SK-N-SH (cell line): ENCODE measurements at regions not wholly inside any gene's neighbourhood (a gene's known extent, or its start where the extent isn't known, plus 50 kb on each side); places are given as distances from the start of the nearest gene placed in this dataset.

Experiments
- CTCF ChIA-PET: fragments of 300-600, 350-600 bp; formaldehyde crosslinking; extraction: SDS; loops from one replicate; lab custom pipeline; 2021; lab: Yijun Ruan, JAX
- POLR2A ChIA-PET: fragments of 350-600 bp; sonication (Branson Sonifier 250); formaldehyde crosslinking; extraction: SDS; loops from one replicate; lab custom pipeline; 2020; ENCODE audit warnings: antibody characterized with exemption, inconsistent platforms; lab: Yijun Ruan, JAX
- DNase-seq: peaks from one replicate; pipeline ENCODE4 v3.0.0; 2012
- H2AFZ ChIP-seq: fragments of 200-600 bp; sonication (generic); 2 replicates; pipeline ENCODE4 v1.8.1; 2016; ENCODE audit warnings: antibody characterized with exemption, mild to moderate bottlenecking, low read depth
- H3F3A ChIP-seq: fragments of 200-600 bp; sonication (generic); replicated peaks from 2 replicates; pipeline ENCODE3; 2016; ENCODE audit warnings: antibody characterized with exemption, mild to moderate bottlenecking; ENCODE audit not compliant: insufficient read depth
- H3K27ac ChIP-seq, 2 experiments: fragments of 200-500 bp in 1 of 2; fragments of 200-600 bp in 1 of 2; sonication (Bioruptor generic) in 1 of 2; sonication (generic), shearing (Covaris generic) in 1 of 2; 2 replicates each; pipeline versions ENCODE4 v1.5.1 to v1.6.1; 2014 to 2016; ENCODE audit warnings: low read depth in 2 of 2, inconsistent platforms in 1 of 2, low read length in 1 of 2, mild to moderate bottlenecking in 1 of 2, mixed read lengths in 1 of 2
- H3K27me3 ChIP-seq: fragments of 200-600 bp; sonication (generic), shearing (Covaris generic); 2 replicates; pipeline ENCODE4 v1.6.1; 2016; ENCODE audit warnings: mixed run types; ENCODE audit not compliant: insufficient read depth
- H3K36me3 ChIP-seq, 2 experiments: fragments of 200-500 bp in 1 of 2; fragments of 200-600 bp in 1 of 2; sonication (Bioruptor generic) in 1 of 2; sonication (generic) in 1 of 2; replicated peaks in 1 of 2; 2 replicates each; pipeline versions ENCODE3 to v1.5.1; 2014 to 2016; ENCODE audit warnings: low read length in 1 of 2, mild to moderate bottlenecking in 1 of 2; ENCODE audit not compliant: insufficient read depth in 2 of 2, control insufficient read depth in 1 of 2
- H3K4me1 ChIP-seq, 2 experiments: fragments of 200-500 bp in 1 of 2; fragments of 200-600 bp in 1 of 2; sonication (Bioruptor generic) in 1 of 2; sonication (generic), shearing (Covaris generic) in 1 of 2; 2 replicates each; pipeline versions ENCODE4 v1.5.1 to v1.6.1; 2014 to 2016; ENCODE audit warnings: low read depth in 1 of 2, low read length in 1 of 2, mixed run types in 1 of 2; ENCODE audit not compliant: insufficient read depth in 2 of 2, control insufficient read depth in 1 of 2
- H3K4me2 ChIP-seq: fragments of 200-600 bp; sonication (generic), shearing (Covaris generic); 2 replicates; pipeline ENCODE4 v1.6.1; 2017; ENCODE audit warnings: mixed run types
- H3K4me3 ChIP-seq, 2 experiments: fragments of 200-500 bp in 1 of 2; fragments of 200-600 bp in 1 of 2; sonication (Bioruptor generic) in 1 of 2; sonication (generic), shearing (Covaris generic) in 1 of 2; 2 replicates each; pipeline versions ENCODE4 v1.5.1 to v1.8.1; 2014 to 2016; ENCODE audit warnings: low read depth in 2 of 2, inconsistent platforms in 1 of 2, low read length in 1 of 2, mild to moderate bottlenecking in 1 of 2, mixed read lengths in 1 of 2, moderate library complexity in 1 of 2
- H3K79me2 ChIP-seq: fragments of 200-600 bp; sonication (generic); 2 replicates; pipeline ENCODE4 v1.8.1; 2017; ENCODE audit warnings: mild to moderate bottlenecking; ENCODE audit not compliant: insufficient read depth
- H3K9ac ChIP-seq: fragments of 200-600 bp; sonication (generic); 2 replicates; pipeline ENCODE4 v1.6.1; 2017; ENCODE audit warnings: mixed run types
- H3K9me2 ChIP-seq: fragments of 200-600 bp; sonication (generic); 2 replicates; pipeline ENCODE4 v1.6.1; 2017; ENCODE audit warnings: mixed run types
- H3K9me3 ChIP-seq: fragments of 200-600 bp; sonication (generic); 2 replicates; pipeline ENCODE4 v1.6.1; 2017; ENCODE audit warnings: mixed run types, mild to moderate bottlenecking, moderate library complexity
- H4K20me1 ChIP-seq: fragments of 200-600 bp; sonication (generic); 2 replicates; pipeline ENCODE4 v1.6.1; 2017; ENCODE audit warnings: mild to moderate bottlenecking, mixed run types; ENCODE audit not compliant: insufficient read depth
- EP300 ChIP-seq, 2 experiments: IDR thresholded peaks; 2 replicates each; pipeline versions ENCODE4 v1.4.0 to v1.6.1; 2012; ENCODE audit warnings: borderline replicate concordance in 1 of 2, low read depth in 1 of 2, low read length in 1 of 2
- EZH2phosphoT487 ChIP-seq: fragments of 200-600 bp; sonication (generic); IDR thresholded peaks from 2 replicates; pipeline ENCODE4 v1.6.1; 2017; ENCODE audit warnings: low read depth, mixed run types, mild to moderate bottlenecking, antibody characterized with exemption, moderate library complexity, borderline replicate concordance
- FOSL2 ChIP-seq: IDR thresholded peaks from 2 replicates; pipeline ENCODE4 v1.4.0; 2012; ENCODE audit warnings: low read depth, mild to moderate bottlenecking, moderate library complexity, borderline replicate concordance
- FOXJ3 ChIP-seq: sonication (generic); formaldehyde crosslinking; IDR thresholded peaks from 2 replicates; pipeline ENCODE4 v1.5.1; 2020; ENCODE audit warnings: mild to moderate bottlenecking, missing genetic modification reagents
- GATA2 ChIP-seq: sonication (generic); formaldehyde crosslinking; IDR thresholded peaks from 2 replicates; pipeline ENCODE4 v1.5.0; 2020; ENCODE audit warnings: mild to moderate bottlenecking, missing genetic modification reagents
- IRF3 ChIP-seq: fragments of 150-350 bp; IDR thresholded peaks from 2 replicates; pipeline ENCODE4 v1.6.1; 2016; ENCODE audit warnings: mild to moderate bottlenecking, low read depth, low read length
- JUND ChIP-seq: IDR thresholded peaks from 2 replicates; pipeline ENCODE4 v1.4.0; 2012
- MEF2A ChIP-seq: IDR thresholded peaks from 2 replicates; pipeline ENCODE4 v1.4.0; 2012; ENCODE audit warnings: low read depth, borderline replicate concordance
- NRF1 ChIP-seq: IDR thresholded peaks from 2 replicates; pipeline ENCODE4 v1.6.1; 2012; ENCODE audit warnings: low read depth, mild to moderate bottlenecking, low read length
- PBX3 ChIP-seq: IDR thresholded peaks from 2 replicates; pipeline ENCODE4; 2012
- RAD21 ChIP-seq: IDR thresholded peaks from 2 replicates; pipeline ENCODE4 v1.6.1; 2012; ENCODE audit warnings: mild to moderate bottlenecking, low read length
- RCOR1 ChIP-seq: fragments of 150-350 bp; IDR thresholded peaks from 2 replicates; pipeline ENCODE4 v1.6.1; 2017; ENCODE audit warnings: antibody characterized with exemption, low read length
- SIN3A ChIP-seq: IDR thresholded peaks from 2 replicates; pipeline ENCODE4 v1.6.1; 2012; ENCODE audit warnings: low read depth, mild to moderate bottlenecking, low read length, moderate library complexity, borderline replicate concordance
- TAF1 ChIP-seq: IDR thresholded peaks from 2 replicates; pipeline ENCODE4 v1.6.1; 2012; ENCODE audit warnings: low read depth, mild to moderate bottlenecking, low read length, moderate library complexity, borderline replicate concordance
- TCF12 ChIP-seq: IDR thresholded peaks from 2 replicates; pipeline ENCODE4 v1.4.0; 2012
- TEAD4 ChIP-seq: IDR thresholded peaks from 2 replicates; pipeline ENCODE4 v1.4.0; 2012; ENCODE audit warnings: mild to moderate bottlenecking, borderline replicate concordance; ENCODE audit not compliant: insufficient read depth
- USF1 ChIP-seq: IDR thresholded peaks from 2 replicates; pipeline ENCODE4 v1.4.0; 2012; ENCODE audit warnings: low read depth, borderline replicate concordance
- YY1 ChIP-seq: IDR thresholded peaks from 2 replicates; pipeline ENCODE4 v1.4.0; 2012; ENCODE audit warnings: low read depth, mild to moderate bottlenecking
- WGBS: methylation state at CpG from one replicate; pipeline ENCODE4 v1.1.6; 2017; ENCODE audit warnings: low lambda C conversion rate; 5-methylcytosine and 5-hydroxymethylcytosine counted together
- TF ChIP-seq, protein P1 (sequence below): fragments of 200-600 bp; sonication (generic); IDR thresholded peaks from 2 replicates; pipeline ENCODE4 v1.6.1; 2017; ENCODE audit warnings: antibody characterized with exemption, mild to moderate bottlenecking, moderate library complexity
- TF ChIP-seq, protein P2 (sequence below): IDR thresholded peaks from 2 replicates; pipeline ENCODE4 v1.4.0; 2012; ENCODE audit warnings: low read depth

- TF ChIP-seq IRF3 (no peak), MEF2A (no peak)
- TF ChIP-seq, protein P1, sequence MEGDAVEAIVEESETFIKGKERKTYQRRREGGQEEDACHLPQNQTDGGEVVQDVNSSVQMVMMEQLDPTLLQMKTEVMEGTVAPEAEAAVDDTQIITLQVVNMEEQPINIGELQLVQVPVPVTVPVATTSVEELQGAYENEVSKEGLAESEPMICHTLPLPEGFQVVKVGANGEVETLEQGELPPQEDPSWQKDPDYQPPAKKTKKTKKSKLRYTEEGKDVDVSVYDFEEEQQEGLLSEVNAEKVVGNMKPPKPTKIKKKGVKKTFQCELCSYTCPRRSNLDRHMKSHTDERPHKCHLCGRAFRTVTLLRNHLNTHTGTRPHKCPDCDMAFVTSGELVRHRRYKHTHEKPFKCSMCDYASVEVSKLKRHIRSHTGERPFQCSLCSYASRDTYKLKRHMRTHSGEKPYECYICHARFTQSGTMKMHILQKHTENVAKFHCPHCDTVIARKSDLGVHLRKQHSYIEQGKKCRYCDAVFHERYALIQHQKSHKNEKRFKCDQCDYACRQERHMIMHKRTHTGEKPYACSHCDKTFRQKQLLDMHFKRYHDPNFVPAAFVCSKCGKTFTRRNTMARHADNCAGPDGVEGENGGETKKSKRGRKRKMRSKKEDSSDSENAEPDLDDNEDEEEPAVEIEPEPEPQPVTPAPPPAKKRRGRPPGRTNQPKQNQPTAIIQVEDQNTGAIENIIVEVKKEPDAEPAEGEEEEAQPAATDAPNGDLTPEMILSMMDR: no peak
These were observed 764.1 kb upstream of the ARRDC3 start (continued) for GRCh38 chr5:92147266-92147665.

DNA sequence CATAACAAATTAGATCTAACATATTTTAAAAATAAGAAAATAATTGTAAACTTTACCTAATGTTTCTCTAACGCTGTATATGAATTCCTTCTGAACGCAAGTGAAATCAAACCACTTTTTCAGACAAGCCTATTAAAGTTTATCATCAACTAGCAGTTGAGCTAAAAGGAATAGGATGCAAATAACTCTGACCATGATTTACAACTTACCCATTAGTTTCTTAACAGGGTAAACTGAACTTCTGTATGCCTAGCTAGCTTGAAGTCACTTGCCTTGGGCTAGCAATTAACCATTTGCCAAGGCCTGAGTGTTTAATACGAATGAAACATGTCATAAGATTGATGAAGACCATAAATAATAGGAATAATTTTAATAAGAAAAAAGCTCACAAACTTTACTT, 762.7 kb upstream of the ARRDC3 start:
- POLR2A ChIA-PET: no interaction called here
- peaks cover 0 to 3% of the 10 kb centered on the region in 2 experiments; a peak in 1 of 4 replicates for H3K4me1 ChIP-seq
- 88% methylated on average over 3 of the region's 3 CpGs for WGBS
- H3K4me2 ChIP-seq: no peak overlapping the region
- no peak overlapping the region for H3K4me3 ChIP-seq
- no peaks in the 10 kb centered on the region for H3K9me2 ChIP-seq
- no peaks in the 10 kb centered on the region for H3K36me3 ChIP-seq
- TF ChIP-seq RAD21: no peak
- no peak for TF ChIP-seq JUND
- no peak for TF ChIP-seq YY1
- TF ChIP-seq EZH2phosphoT487: no peak
- TF ChIP-seq TEAD4: no peak
- TF ChIP-seq USF1: no peak
- no peak for TF ChIP-seq NRF1
- TF ChIP-seq EP300 (IDR thresholded peaks at IDR 0.05; ENCODE audit: borderline replicate concordance in 1 of 2, low read depth in 1 of 2, low read length in 1 of 2): no peak
- no peak for TF ChIP-seq PBX3
- TF ChIP-seq FOSL2: no peak
- no peak for TF ChIP-seq TAF1
- no peak for TF ChIP-seq SIN3A
- no peak for TF ChIP-seq GATA2
- no peak for TF ChIP-seq TCF12
- TF ChIP-seq, protein P2, sequence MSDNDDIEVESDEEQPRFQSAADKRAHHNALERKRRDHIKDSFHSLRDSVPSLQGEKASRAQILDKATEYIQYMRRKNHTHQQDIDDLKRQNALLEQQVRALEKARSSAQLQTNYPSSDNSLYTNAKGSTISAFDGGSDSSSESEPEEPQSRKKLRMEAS: no peak
- no peak for TF ChIP-seq FOXJ3
- TF ChIP-seq MEF2A: no peak
- TF ChIP-seq IRF3: no peak
- TF ChIP-seq RCOR1: no peak
- H3K27ac ChIP-seq: no peak overlapping the region
- no peaks in the 10 kb centered on the region for H4K20me1 ChIP-seq
- no peaks in the 10 kb centered on the region for H3K79me2 ChIP-seq
- H3K9ac ChIP-seq: no peak overlapping the region
- DNase-seq: no peak
- H3K27me3 ChIP-seq: no peaks in the 10 kb centered on the region
- CTCF ChIA-PET: interaction anchor here (0.9 kb wide), 1 partner anchor 22 kb away, joined by 3 read pairs; no protein-coding TSS in a partner anchor
- H3F3A ChIP-seq: no peaks in the 10 kb centered on the region
- H3K9me3 ChIP-seq: no peaks in the 10 kb centered on the region
- no peak overlapping the region for H2AFZ ChIP-seq
